Subcutaneous abdominal adipose tissue (tissue), 5 donors: ENCODE measurements at regions not wholly inside any gene's neighbourhood (a gene's known extent, or its start where the extent isn't known, plus 50 kb on each side); places are given as distances from the start of the nearest gene placed in this dataset.

ENCODE experiments used
- H3K27ac ChIP-seq: one replicate; pipeline ENCODE4 v1.7.0; 2013; ENCODE audit warnings: low read depth, mild to moderate bottlenecking, inconsistent platforms, low read length, moderate library complexity
- H3K27me3 ChIP-seq, 5 donors: one replicate each; pipeline ENCODE4 v1.7.0; 2013; ENCODE audit warnings: low read length in 5 of 5, inconsistent platforms in 1 of 5; ENCODE audit not compliant: control insufficient read depth in 5 of 5, insufficient read depth in 4 of 5
- H3K36me3 ChIP-seq, 5 donors: one replicate each; pipeline ENCODE4 v1.7.0; 2013; ENCODE audit warnings: low read length in 5 of 5; ENCODE audit not compliant: control insufficient read depth in 5 of 5, insufficient read depth in 5 of 5
- H3K4me1 ChIP-seq, 5 donors: one replicate each; pipeline ENCODE4 v1.7.0; 2013; ENCODE audit warnings: low read length in 5 of 5, mild to moderate bottlenecking in 3 of 5, moderate library complexity in 1 of 5; ENCODE audit not compliant: control insufficient read depth in 5 of 5, insufficient read depth in 5 of 5
- H3K4me3 ChIP-seq, 5 donors: one replicate each; pipeline ENCODE4 v1.7.0; 2013; ENCODE audit warnings: low read length in 5 of 5, low read depth in 1 of 5
- H3K9ac ChIP-seq, 5 donors: one replicate each; pipeline ENCODE4 v1.7.0; 2013; ENCODE audit warnings: low read length in 5 of 5, mild to moderate bottlenecking in 4 of 5, moderate library complexity in 3 of 5
- H3K9me3 ChIP-seq, 5 donors: one replicate each; pipeline ENCODE4 v1.7.0; 2013; ENCODE audit warnings: low read length in 5 of 5; ENCODE audit not compliant: control insufficient read depth in 5 of 5
- donor health status: healthy.
- donor health status: healthy.
- donor health status: healthy.
- donor health status: healthy.
- donor health status: healthy.

- Histone ChIP-seq H3K27me3 (no peaks in the 10 kb centered on the region), H3K9me3 (no peaks in the 10 kb centered on the region), H3K36me3 (no peaks in the 10 kb centered on the region), H3K9ac (no peak overlapping the region), H3K4me3 (no peak overlapping the region), H3K4me1 (peaks cover 0 to 18% (median 3%) of the 10 kb centered on the region in 5 donors), H3K27ac (no peak overlapping the region)
Measured at GRCh38 chr2:164055623-164056022, 319.8 kb upstream of the FIGN start.

- H3K4me3 ChIP-seq = no peak overlapping the region
- H3K4me1 ChIP-seq = peaks cover 0 to 23% (median 5%) of the 10 kb centered on the region in 5 donors
- H3K27me3 ChIP-seq = no peaks in the 10 kb centered on the region
- no peak overlapping the region for H3K27ac ChIP-seq
- H3K9ac ChIP-seq = no peak overlapping the region
- no peaks in the 10 kb centered on the region for H3K36me3 ChIP-seq
- H3K9me3 ChIP-seq = no peaks in the 10 kb centered on the region
Measured at GRCh38 chr2:164054651-164055050, 318.8 kb upstream of the FIGN start.

- Histone ChIP-seq H3K4me1 (peaks cover 0 to 23% (median 5%) of the 10 kb centered on the region in 5 donors), H3K9me3 (no peaks in the 10 kb centered on the region), H3K27me3 (no peaks in the 10 kb centered on the region), H3K36me3 (no peaks in the 10 kb centered on the region), H3K27ac (no peak overlapping the region), H3K9ac (no peak overlapping the region), H3K4me3 (no peak overlapping the region)
Measured at GRCh38 chr2:164053021-164053420, 317.2 kb upstream of the FIGN start.

GRCh38 chr2:164052006-164052405, 316.2 kb upstream of the FIGN start:
- Histone ChIP-seq H3K27me3 (no peaks in the 10 kb centered on the region), H3K9me3 (no peaks in the 10 kb centered on the region), H3K27ac (no peak overlapping the region), H3K9ac (no peak overlapping the region), H3K36me3 (no peaks in the 10 kb centered on the region), H3K4me3 (no peak overlapping the region), H3K4me1 (peaks cover 0 to 23% (median 5%) of the 10 kb centered on the region in 5 donors)

- H3K9ac ChIP-seq = no peak overlapping the region
- H3K36me3 ChIP-seq = no peaks in the 10 kb centered on the region
- H3K4me3 ChIP-seq = no peak overlapping the region
- H3K9me3 ChIP-seq = no peaks in the 10 kb centered on the region
- peaks cover 0 to 23% (median 5%) of the 10 kb centered on the region in 5 donors for H3K4me1 ChIP-seq
- H3K27me3 ChIP-seq = no peaks in the 10 kb centered on the region
- no peak overlapping the region for H3K27ac ChIP-seq
Measured at GRCh38 chr2:164048729-164049128, 312.9 kb upstream of the FIGN start.

GRCh38 chr2:164046040-164046439, 310.2 kb upstream of the FIGN start:
- Histone ChIP-seq H3K4me3 (no peak overlapping the region), H3K36me3 (no peaks in the 10 kb centered on the region), H3K27me3 (no peaks in the 10 kb centered on the region), H3K4me1 (peaks cover 0 to 11% (median 5%) of the 10 kb centered on the region in 5 donors), H3K9ac (no peak overlapping the region), H3K27ac (no peak overlapping the region), H3K9me3 (peaks cover 0 to 11% (median 6%) of the 10 kb centered on the region in 5 donors)

- Histone ChIP-seq H3K4me3 (no peak overlapping the region), H3K36me3 (no peaks in the 10 kb centered on the region), H3K27me3 (no peaks in the 10 kb centered on the region), H3K4me1 (peaks cover 0 to 4% (median 0%) of the 10 kb centered on the region in 5 donors), H3K27ac (no peak overlapping the region), H3K9ac (no peak overlapping the region), H3K9me3 (peaks cover 0 to 13% (median 7%) of the 10 kb centered on the region in 5 donors)
Measured at GRCh38 chr2:164044622-164045021, 308.8 kb upstream of the FIGN start.

GRCh38 chr2:164039270-164039669, 303.5 kb upstream of the FIGN start:
- H3K9ac ChIP-seq = no peak overlapping the region
- no peak overlapping the region for H3K27ac ChIP-seq
- peaks cover 0 to 13% (median 7%) of the 10 kb centered on the region in 5 donors for H3K9me3 ChIP-seq

GRCh38 chr2:164032995-164033394, 297.2 kb upstream of the FIGN start:
- Histone ChIP-seq H3K36me3 (no peaks in the 10 kb centered on the region), H3K9me3 (no peaks in the 10 kb centered on the region), H3K4me1 (no peaks in the 10 kb centered on the region), H3K9ac (no peak overlapping the region), H3K27me3 (no peaks in the 10 kb centered on the region), H3K4me3 (no peak overlapping the region), H3K27ac (no peak overlapping the region)

More at GRCh38 chr2:164039270-164039669, 303.5 kb upstream of the FIGN start:
- no peaks in the 10 kb centered on the region for H3K36me3 ChIP-seq
- no peaks in the 10 kb centered on the region for H3K27me3 ChIP-seq
- H3K4me1 ChIP-seq = no peaks in the 10 kb centered on the region
- H3K4me3 ChIP-seq = no peak overlapping the region

- Histone ChIP-seq H3K9ac (no peak overlapping the region), H3K27ac (no peak overlapping the region), H3K27me3 (no peaks in the 10 kb centered on the region), H3K4me1 (no peaks in the 10 kb centered on the region), H3K4me3 (no peak overlapping the region), H3K9me3 (no peaks in the 10 kb centered on the region), H3K36me3 (no peaks in the 10 kb centered on the region)
Measured at GRCh38 chr2:164030623-164031022, 294.8 kb upstream of the FIGN start.
